CD4-positive, alpha-beta T cell treated with Interleukin-12 subunit alpha and Interleukin-12 subunit beta, for 1 hour (primary cell): ENCODE measurements at regions not wholly inside any gene's neighbourhood (a gene's known extent, or its start where the extent isn't known, plus 50 kb on each side); places are given as distances from the start of the nearest gene placed in this dataset.
"Not testable (repeated sequence)": the region's sequence is repeated elsewhere in the genome, so short reads cannot be mapped to it uniquely, and the experiment has no call there.

Source experiments
- DNase-seq: peaks from one replicate; pipeline ENCODE4 v3.0.0-alpha.2; 2020

DNA sequence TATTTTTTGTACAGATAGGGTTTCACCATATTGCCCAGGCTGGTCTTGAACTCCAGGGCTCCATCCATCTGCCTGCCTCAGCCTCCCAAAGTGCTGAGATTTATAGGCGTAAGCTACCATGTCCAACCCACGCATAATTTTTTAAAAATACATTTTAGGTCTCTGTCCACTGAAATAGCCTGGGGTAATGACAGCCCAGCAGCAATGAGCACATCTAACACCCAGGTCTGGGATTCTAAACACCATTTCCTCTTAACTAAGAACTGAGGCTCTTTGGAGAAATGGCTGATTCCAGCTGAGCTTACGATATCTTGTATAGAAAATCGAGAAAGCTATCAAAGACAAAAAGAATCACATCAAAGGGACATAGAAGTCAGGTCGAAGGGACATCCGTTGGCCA lies 245.3 kb downstream of the PARN start:
- no peak for DNase-seq

DNA sequence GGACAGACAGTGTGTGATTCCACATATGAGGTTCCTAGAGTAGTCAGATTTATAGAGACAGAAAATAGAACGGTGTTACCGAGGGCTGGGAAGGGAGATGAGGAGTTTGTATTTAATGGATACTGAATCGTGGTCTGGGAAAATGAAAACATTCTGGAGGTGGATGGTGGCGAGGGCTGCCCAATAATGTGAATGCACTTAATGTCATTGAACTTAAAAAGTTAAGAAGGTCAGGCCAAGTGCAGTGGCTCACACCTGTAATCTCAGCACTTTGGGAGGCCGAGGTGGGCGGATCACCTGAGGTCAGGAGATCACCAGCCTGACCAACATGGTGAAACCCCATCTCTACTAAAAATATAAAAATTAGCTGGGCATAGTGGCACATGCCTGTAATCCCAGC lies 246.2 kb downstream of the PARN start:
- DNase-seq = not testable (repeated sequence)

DNA sequence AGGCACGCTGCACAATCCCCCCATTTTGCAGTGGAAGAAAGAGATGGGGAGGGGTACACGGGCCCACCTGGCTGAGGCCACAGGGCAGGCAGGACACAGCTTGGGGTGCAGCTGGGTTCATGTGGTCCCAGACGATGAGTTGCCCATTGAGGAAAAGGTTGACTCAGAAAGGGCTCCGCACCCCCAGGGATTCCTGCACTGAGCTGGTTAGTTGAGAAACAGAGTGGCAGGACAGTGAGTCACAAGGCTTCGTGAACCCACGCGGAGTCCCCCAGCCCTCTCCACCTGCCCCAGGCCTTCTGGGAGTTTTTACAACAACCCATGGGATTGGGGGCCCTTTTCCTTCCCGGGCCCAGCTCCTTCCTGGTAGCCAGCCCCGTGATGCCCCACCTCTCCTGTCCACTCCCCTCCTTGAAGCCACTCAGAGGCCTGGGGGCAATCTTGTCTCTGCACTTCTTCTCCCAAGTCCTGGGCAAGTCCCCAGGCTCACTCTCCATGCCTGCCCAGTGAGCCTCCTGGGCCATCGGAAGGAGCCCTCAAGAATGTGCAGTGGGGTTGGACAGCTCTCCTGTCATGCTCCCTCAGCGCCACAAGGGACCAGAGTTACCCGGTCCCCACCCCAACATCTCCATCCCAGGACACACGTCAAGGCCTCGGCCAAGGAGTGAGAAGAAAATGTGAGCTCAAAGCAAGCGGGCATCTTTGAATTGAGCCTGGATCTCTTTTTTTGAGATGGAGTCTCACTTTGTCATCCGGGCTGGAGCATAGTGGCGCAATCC lies 251.2 kb downstream of the PARN start:
- no peak for DNase-seq

DNA sequence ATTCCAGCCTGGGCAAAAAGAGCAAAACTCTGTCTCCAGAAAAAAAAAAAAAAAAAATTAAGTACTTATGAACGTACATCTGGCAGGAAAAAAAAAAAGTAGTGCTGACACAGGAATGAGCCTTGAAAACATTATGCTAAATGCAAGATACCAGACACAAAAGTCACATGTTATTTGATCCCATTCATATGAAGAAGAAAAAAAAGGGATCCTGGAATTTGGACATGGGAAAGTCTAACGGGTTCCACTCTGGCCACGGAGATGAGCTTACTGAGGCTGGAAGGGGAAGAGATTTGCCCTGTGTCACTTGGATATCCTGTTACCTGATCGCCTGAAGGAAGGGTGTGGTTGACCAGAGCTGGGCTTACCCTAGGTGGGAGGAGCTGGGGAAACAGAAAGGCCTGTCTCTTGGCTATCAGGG lies 251.9 kb downstream of the PARN start:
- DNase-seq = no peak

DNA sequence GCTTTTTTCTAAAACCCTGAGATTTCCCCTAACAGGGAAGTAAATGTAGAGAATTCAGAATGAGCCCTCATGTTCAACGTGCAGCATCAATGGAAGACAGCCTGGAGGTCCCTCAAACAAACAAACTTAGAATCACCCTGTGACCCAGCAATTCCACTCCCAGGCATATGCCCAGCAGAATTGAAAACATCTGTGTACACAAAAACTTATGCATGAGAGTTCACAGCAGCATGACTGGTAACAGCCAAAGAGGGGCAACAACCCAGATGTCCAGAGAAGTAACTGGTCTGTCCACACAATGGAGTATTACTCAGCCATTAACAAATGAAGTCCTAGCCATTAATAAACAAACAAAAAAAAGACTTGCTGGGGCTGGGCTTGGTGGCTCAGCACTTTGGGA lies 252.7 kb downstream of the PARN start:
- DNase-seq = no peak

DNA sequence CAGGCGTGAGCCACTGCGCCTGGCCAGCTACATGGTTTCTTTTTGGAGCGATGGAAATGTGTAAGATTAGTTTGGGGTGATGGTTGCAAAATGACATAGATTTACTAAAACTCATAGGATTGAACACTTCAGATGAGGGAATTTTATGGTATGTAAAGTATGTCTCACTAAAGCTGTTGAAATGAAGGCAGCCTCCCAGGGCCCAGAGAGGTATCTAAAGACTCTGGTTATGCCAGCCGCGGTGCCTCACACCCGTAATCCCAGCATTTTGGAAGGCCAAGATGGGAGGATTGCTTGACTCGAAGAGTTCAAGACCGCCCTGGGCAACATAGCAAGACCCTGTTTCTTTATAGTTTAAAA lies 254.9 kb downstream of the PARN start:
- no peak for DNase-seq

DNA sequence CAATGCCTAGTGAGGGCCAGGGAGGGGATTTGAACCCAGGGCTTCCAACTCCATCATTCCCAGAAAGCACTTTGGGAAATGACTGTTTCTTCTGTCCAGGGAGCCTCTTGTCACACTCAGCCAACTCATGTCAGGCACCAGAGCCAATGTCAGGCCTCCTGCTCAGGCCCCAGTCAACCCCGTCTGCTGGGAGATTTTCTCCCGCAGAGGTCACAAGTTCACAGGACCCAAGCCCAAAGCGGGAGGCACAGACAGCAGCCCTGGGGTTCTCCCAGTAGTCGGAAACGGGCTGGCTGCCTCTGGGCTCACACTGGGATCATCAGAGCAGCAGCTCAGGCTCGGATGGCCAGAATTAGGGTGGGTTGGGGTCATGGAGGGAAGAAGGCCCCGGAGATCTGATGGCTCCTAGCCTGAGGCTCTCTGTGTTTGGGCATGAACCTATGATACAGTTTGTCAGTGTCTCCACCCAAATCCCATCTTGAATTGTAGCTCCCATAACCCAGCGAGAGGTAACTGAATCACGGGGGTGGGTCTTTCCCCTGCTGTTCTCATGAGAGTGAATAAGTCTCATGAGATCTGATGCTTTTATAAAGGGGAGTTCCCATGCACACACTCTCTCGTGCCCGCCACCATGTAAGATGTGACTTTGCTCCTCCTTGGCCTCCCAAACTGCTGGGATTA lies 255.5 kb downstream of the PARN start:
- no peak for DNase-seq

DNA sequence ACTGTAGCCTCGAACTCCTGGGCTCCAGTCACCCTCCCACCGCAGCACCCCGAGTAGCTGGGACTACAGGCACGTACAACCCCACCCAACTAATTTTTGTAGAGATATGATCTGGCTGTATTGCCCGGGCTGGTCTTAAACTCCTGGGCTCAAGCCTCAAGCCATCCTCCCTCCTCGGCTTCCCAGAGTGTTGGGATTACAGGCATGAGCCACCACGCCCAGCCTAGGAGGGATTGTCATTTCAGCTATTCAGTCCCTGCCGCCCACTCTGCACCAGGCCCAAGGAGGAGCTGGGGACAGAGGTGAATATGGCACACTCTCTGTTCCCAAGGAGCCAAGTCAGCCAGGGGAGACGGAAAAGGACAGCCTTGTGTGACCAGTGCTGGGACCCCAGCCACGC lies 256.2 kb downstream of the PARN start:
- no peak for DNase-seq

DNA sequence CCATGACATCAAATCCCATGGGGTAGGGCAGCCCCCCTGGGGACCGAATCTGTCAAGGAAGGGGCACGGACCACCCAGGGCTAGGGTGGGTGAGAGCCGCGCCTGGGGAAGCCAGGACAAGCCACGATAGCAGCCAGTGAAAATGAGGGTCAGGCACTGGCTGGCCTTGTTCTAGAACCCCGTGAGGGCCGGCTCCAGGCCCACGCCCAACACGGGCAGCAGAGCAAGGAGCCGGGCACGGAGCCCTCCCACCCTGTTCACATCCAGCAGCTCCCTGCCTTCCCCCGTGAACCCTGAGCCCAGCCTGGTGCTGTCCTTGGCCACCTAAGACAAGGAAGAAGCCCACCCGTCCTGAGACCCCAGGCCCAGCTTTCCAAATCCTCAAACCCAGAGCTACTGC lies 256.7 kb downstream of the PARN start:
- no peak for DNase-seq

DNA sequence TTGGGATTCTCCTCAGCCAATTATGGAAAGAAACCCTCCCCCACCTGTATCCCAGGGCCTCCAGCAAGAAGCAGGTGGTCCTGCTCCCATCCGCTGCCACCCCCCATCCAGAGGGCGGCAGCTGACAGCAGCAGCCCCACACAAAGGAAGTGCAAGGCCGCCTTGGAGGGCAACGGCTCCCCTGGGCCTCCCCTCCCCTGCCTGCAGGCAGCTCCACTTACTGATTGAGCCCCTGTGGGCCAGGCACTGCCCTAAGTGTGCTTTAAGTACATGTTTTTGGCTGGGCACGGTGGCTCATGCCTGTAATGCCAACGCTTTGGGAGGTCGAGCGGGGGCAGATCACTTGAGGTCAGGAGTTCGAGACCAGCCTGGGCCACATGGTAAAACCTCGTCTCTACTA lies 257.6 kb downstream of the PARN start:
- DNase-seq = no peak

DNA sequence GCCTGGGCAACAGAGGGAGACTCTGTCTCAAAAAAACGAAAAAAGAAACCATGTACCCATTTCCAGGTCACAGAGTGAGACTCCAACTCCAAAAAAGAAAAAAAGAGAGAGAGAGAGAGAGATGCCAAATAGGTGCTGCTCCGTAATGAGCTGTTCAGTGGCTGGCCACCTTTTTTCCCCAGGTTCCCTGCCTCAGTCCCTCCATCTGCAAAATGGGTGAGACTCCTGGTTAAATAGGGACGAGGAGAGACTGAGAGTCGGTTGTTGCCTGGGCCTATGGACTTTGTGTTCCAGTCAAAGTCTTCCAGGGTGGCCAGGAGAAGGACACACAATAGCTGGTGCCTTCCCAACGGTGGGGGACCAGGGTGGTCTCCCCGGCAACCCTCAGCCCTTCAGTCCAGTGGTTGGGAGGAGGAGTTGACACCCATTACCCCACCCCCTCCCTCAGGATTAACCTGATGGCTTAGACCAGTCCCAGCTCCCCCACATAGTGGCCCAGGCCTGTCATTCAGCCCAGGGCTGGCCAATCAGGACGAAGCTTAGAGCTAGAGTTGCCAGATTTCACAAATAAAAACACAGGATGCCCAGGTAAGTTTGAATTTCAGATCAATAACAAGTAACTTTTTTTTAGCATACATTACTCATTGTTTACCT lies 258.2 kb downstream of the PARN start:
- no peak for DNase-seq

DNA sequence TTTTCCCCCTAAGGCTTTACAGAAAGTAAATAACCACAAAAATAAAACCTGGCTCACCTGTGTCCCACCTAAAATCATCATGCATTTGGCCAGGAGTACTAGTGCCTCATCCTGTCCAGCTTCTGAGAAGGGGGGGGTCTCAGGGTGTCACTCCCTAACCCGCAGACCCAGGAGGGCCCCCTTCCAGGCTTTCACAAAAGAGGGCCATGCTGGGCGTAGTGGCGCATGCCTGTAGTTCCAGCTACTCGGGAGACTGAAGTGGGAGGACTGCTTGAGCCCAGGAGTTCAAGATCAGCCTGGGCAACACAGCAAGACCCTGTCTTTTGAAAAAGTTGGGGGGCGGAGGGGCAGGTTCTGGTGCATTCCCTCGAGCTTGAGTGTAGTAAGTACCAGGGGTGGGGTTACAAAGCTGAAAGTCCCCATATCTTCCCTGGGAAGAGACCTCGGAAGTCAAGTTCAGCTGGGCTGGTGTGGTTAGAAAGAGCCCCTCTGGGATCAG lies 259.3 kb downstream of the PARN start:
- no peak for DNase-seq

DNA sequence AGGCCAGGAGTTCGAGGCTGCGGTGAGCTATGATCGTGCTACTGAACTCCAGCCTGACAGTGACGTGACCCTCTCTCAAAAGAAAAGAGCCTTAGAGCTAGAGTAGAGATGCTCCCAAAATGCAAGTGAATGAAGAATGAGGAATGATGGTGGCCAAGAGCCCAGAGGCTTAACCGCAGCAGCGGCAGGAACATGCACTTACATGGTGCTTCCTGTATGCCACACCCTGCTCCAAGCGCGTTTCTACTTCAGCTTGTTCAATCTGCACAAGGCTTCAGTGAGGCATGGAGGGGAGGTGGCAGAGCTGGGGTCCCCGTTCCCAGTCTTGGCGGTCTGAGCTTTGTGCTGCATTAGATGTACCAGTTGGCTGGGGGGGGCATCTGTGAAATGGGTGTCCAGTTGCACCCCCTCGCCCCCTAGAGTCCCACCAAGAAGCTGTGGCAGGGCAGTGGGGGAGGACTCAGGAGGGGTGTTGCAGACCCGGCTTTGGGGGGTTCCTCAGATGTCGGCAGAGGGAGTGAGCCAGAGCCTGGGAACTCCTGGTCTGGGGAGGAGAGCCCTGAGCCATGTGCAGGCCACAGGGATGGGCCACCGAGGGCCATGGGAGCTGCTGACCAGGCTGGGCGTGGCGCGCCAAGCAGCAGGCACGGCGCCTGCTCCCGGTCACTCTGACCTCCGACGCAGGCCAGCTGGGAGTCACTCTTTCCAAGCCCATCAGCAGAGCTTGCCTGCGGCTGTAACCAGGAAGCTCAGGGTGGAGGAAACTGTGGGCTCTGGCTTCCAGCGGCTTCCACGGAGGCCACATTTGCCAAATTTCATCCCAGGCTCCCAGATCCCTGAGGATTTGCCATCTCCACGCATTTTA lies 260.1 kb downstream of the PARN start:
- no peak for DNase-seq

DNA sequence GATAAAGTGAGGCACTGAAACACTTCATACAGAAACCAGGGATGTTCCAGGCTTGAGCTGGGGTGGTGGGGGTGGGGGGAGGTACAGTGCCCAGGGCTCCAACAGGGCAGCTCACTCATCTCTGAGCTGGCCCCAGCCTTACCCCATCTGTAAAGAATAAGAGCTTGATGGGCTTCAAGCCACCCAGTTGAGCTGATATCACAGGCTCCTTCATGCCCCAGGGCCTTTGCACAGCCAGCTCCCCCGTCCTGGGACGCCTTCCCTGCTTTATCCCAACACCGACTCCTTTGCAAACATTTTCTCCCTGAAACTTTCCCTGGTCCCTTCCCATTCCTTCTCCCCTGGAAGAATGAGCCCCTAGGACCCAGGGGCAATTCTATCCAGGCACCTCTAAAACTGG lies 261.7 kb downstream of the PARN start:
- DNase-seq = no peak

DNA sequence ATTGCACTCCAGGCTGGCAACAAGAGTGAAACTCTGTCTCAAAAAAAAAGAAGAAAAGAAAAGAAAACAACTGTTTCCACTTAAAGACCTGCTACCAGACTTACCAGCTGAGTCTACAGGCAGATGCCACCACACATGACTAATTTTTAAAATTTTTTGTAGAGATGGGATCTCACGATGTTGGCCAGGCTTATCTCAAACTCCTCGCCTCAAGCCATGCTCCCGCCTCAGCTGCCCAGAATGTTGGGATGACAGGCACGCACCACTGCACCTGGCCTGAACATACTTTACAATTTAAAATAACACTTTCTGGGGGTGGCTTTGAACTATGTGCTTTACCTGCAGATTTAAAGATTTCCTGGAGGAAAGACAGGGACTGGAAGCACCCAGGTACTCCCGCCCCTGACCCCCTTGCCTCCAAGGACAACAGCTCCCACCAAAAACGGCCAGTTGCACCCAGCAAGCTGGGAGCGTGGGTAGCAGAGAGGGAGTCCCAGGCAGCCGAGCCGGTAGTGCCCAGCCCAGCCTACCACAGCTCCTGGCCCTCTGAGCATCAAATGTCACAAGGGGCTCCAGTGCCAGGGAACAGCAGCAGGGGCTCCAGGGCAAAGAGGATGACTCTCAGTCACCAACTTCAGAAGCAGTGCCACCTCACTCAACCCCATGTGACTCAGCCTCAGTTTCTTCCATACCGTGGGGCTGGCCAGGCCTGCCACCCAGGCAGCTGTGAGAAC lies 262.9 kb downstream of the PARN start:
- no peak for DNase-seq

DNA sequence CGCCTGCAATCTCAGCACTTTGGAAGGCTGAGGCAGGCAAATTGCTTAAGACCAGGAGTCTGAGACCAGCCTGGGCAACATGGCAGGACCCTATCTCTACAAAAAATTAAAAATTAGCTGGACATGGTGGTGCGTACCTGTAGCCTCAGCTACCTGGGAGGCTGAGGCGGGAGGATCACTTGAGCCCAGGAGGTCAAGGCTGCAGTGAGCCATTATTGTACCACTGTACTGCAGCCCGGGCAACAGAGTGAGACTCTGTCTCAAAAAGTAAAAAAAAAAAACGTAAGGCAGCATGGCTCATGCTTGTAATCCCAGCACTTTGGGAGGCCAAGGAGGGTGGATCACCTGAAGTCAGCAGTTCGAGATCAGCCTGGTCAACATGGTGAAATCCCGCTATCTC lies 263.6 kb downstream of the PARN start:
- no peak for DNase-seq

DNA sequence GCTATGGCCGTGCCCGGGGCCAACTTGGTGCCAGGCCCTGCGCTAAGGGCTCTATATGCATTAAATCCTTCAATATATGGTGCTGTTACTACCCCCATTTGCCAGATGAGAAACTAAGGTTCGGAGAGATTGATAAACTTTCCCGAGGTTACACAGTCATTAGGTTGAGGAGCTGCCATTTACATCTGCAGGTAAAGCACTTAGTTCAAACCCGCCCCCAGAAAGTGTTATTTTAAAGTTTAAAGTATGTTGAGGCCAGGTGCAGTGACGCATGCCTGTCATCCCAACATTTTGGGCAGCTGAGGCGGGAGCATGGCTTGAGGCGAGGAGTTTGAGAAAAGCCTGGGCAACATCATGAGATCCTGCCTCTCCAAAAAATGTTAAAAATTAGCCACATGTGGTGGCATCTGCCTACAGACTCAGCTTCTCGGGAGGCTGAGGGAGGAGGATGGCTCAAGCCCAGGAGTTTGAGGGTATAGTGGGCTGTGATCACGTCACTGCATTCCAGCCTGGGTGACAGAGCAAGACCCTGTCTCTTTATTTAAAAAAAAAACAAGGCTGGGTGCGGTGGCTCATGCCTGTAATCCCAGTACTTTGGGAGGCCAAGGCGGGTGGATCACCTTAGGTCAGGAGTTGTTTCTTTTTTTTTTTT lies 264.7 kb downstream of the PARN start:
- DNase-seq = no peak

DNA sequence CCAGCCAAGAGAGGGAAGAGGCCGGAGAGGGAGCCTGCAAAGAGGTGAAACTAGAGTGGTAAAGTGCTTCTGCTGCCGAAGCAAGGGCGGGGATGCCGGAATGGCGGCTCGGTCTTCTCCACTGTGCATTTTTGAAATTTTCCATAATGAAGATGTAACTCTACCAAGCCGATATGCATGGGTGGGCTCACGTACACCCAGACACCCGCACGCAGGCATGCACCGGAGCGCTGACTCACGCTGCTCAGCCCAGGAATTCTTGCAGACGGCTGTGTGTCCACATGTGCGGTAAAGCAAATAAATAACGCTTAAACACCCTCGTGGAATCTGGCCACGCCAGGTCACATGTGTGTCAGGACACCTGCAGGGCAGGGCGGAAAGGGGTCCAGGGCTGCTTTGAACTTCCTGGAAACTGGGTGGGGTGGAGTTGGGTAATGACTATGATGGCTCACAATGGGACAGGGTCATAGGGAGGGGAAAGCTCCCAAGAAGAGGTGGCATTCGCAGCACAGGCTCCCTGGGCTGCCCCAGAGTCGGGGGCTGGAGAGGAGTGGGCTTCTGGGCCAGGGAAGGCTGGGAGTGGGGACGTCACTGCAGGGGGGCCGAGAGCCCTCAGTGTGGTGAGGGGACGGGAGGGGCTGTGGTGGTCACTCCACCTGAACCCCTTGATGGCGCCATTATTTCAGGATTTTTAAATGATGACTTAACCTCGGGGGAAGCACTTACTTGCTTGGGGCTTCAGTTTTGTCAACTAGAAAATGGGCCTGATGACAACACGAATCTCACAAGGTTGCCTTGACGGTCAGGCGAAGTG lies 265.5 kb downstream of the PARN start:
- DNase-seq = no peak

DNA sequence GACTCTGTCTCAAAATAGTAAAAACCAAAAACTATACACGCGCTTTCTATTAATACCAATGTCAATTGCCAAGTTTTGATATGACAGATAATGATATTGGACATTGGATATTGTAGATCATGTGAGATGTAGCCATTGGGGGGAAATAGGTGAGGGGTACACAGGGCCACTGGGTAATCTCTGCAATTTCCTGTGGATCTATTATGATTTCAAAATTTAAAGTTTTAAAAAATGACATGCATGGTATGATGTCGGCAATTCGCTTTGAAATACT lies 266.0 kb downstream of the PARN start:
- DNase-seq = no peak

DNA sequence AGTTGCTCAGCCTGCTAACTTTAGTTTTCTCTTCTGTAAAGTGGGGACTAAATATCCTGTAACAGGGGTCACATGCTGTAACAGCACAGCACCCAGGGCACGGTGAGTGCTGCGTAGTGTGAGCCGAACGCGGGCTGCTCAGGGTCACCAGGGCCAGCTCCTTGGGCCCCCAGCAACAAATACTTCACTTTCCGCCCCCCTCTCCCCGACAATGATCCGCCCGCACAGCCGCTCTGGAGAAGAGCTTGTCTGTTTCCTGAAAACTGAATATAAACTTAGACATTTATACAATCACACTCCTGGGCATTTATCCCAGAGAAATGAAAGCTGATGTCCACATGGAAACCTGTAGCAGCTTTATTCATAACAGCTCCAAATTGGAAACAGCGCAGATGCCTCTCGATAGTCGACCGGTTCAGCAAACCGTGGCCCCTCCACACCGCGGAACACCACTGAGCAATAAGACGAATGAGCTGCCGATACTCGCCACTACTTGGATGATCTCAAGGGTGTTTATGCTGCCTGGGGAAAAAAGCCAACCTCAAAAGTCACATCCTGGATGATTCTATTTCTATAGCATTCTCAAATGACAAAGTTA lies 267.2 kb downstream of the PARN start:
- DNase-seq = no peak
